ENCODE measurements at regions not wholly inside any gene's neighbourhood (a gene's known extent, or its start where the extent isn't known, plus 50 kb on each side); places are given as distances from the start of the nearest gene placed in this dataset.
"Not testable (repeated sequence)": the region's sequence is repeated elsewhere in the genome, so short reads cannot be mapped to it uniquely, and the experiment has no call there.

GRCh38 chr10:45122180-45122860 lies 121.6 kb downstream of the ZNF22 start:
- DNase-seq: not testable (repeated sequence)

DNA sequence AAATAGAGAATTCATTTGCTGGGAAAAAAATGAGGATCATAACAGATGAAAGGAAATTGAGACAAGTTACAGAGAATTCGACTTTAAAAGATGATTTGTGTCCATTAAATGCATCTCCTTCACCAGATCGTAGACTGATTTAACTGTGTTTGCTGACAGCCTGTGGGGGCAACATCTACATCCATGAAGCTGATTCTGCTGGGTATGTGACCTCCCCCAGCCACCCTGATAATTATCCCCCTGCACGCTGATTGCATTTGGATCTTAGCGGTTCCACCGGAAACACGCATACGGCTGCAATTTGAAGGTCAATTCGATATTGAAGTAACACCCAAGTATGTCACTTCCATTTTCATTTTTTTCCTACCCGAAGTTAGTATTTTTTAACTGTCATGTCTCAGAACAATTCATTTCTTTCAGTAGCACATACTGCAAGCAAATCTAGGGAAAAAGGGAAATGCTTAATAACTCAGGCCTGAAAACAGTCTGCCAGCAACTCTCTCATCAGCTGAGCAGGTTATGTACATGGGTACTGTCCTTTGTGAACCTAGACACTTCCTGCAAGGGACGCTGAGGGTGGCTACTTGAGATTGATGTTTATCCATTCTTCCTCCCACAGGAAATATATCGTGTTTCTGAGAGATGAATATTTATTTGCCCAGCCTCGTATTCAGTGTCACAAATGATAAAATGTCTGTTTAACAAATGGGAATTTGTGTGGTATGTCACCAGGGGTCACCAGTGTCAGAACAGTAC lies 134.9 kb downstream of the ZNF22 start:
- DNase-seq: no peak

GRCh38 chr10:45136256-45136655 lies 135.5 kb downstream of the ZNF22 start:
- DNase-seq: no peak

DNA sequence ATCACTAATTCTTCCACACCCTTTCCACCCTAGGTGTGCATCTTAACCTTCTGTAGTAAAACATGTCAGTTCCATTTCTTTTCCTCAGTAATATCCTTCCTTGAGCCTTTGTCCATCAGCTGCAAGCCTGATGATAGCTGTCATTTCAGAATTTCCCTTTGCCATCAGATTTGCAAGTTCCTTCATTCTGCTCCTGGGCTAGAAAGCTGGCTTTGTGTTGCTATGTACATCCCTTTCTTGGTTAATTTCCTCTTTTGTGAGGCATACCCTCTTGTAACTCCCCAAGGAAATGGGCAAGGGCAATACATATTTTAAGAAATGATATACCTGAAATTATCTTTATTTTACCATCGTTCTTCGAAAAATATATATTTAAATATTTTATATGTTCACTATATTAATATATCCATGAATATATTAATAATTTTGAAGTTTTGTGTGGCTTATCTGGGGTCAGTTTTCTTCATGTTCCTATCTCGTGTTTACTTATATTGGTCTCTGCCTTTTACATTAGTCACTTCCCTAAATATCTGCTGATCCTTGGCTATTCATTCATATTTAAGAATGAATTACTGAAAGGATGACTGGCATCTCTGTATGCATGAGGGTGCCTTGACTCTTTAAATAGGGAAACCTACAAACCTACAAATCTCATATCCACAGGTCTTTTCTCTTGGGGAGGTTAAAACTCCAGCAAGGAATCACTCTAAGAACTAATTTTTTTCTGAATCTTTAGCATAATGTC lies 143.8 kb downstream of the ZNF22 start:
- no peak for DNase-seq

GRCh38 chr10:45145143-45145542 lies 144.4 kb downstream of the ZNF22 start:
- DNase-seq: not testable (repeated sequence)

GRCh38 chr10:45147000-45147399 lies 146.3 kb downstream of the ZNF22 start:
- no peak for DNase-seq

DNA sequence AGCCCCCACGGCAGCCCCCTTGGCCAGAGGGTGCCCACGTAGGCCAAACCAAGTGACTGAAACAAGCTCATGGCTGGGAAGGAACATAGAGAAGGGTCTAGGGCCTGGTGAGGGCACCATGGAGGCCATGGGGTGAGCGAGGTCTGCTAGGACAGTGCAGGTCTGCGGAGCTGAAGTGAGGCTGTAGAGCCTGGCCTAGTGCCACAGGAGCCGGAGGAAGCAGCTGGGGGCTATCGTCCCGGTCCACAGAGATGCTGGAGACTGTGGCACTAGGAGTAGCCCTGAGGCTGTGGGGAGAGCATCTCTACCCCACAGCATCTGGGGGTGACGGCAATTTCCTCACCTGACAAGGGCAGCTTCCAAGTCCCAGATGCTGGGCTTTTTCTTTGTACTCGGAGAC lies 150.3 kb downstream of the ZNF22 start:
- no peak for DNase-seq

- DNase-seq: no peak
Measured at GRCh38 chr10:45151467-45152214, 150.9 kb downstream of the ZNF22 start.

DNA sequence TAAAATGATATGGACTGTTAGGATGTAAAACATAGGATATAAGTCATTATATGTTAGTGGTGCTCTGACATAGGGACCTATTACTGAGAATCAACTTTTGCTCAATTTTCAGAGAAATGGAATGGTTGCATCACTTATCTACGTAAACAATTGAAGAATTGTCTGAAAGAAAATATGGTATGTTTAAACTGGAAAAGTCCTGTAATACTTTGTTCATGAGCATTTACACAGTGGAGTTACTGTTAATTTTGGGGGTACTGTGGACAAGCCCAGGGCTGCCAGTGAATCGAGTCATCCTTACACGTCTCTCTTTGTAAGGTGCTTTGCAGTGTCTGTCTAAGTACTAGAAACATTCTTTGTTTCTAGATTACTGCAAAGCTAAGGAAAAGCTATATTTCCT lies 152.0 kb downstream of the ZNF22 start:
- no peak for DNase-seq

GRCh38 chr10:45154502-45154901 lies 153.8 kb downstream of the ZNF22 start:
- no peak for DNase-seq

DNA sequence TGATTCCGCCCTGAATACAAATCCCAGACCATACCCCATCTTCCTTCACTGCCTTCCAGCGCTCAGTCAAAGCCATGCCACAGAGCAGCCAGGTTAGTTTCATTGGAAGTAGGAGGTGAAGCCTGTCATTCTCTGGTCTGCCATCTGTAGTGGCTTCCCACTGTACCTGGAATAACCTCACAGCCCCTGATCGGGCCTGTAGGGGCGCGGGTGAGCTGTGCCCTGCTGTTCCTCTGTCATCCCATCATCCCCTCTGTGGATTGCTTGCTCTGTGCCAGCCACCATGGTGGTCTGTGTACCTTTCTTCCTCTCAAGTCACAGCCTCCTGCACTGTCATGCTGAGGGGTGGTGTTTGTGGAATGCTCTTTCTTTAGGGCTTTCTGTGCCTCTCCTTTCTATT lies 155.1 kb downstream of the ZNF22 start:
- no peak for DNase-seq

DNA sequence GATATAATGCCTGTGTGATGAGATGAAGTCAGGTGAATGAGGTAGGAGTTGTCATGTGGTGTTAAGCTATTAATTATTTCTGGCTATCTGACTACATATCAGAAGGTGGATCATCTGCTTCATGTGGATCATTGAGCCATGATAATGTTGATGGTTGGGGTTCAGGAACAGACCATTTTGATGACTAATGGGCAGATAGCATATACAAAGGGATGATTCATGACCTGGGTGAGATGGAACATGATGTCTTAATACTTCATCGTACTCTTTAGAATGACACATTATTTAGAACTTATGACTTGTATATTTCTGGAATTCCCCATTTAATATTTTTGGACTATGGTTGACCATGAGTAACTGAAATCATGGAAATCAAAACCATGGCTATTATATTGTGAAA lies 155.1 kb downstream of the OR13A1 start:
- DNase-seq: no peak

GRCh38 chr10:45163315-45163975 lies 152.0 kb downstream of the OR13A1 start:
- no peak for DNase-seq

GRCh38 chr10:45175520-45176118 lies 139.8 kb downstream of the OR13A1 start:
- DNase-seq: not testable (repeated sequence)

- no peak for DNase-seq
Measured at GRCh38 chr10:45179691-45180090, 135.7 kb downstream of the OR13A1 start.

- no peak for DNase-seq
Measured at GRCh38 chr10:45180507-45180906, 134.9 kb downstream of the OR13A1 start.

- no peak for DNase-seq
Measured at GRCh38 chr10:45180946-45181875, 134.2 kb downstream of the OR13A1 start.

DNA sequence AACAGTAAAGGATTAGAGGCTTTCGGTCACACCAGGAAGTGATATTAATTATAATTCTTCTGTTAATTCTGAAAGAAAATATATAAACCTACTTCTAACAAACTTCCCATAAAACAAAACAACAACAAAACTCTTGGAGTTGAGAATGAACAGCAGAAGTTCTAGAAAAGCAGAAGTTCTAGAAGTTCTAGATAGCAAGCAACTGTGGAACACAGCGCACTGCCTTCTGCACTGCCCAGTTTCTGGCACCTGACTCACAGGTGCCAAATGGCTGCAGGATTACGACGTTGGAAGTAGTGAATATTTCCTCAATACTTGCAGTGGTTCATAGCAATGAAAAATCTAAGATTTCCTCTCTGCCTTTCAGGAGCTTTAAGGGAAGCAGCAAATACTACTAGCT lies 132.2 kb downstream of the OR13A1 start:
- DNase-seq: no peak

GRCh38 chr10:45197816-45198485 lies 117.5 kb downstream of the OR13A1 start:
- no peak for DNase-seq

- no peak for DNase-seq
Measured at GRCh38 chr10:45198486-45199204, 116.8 kb downstream of the OR13A1 start.
